Caco-2 (cell line): ENCODE measurements at regions not wholly inside any gene's neighbourhood (a gene's known extent, or its start where the extent isn't known, plus 50 kb on each side); places are given as distances from the start of the nearest gene placed in this dataset.

Source experiments
- BruUV-seq: library from RNA; stranded (reverse); fragments of 400-500 nt; replicated peaks from 2 replicates; lab custom pipeline; 2021; lab: Mats Ljungman, UMichigan
- CTCF ChIA-PET: fragments of 300-600 bp; sonication (Branson Sonifier 250); formaldehyde crosslinking; loops from one replicate; lab custom pipeline; 2022; ENCODE audit warnings: antibody characterized with exemption; lab: Charles Lee
- POLR2A ChIA-PET: fragments of 300-600 bp; sonication (Branson Sonifier 250); formaldehyde crosslinking; loops from one replicate; lab custom pipeline; 2022; ENCODE audit warnings: antibody characterized with exemption; lab: Charles Lee
- DNase-seq, 2 experiments: peaks; one replicate each; pipeline versions ENCODE4 v3.0.0 to v3.0.0-alpha.2; 2020 to 2022
- H3K27me3 ChIP-seq: replicated peaks from 2 replicates; pipeline ENCODE4 v1.6.0; 2011; ENCODE audit warnings: low read length; ENCODE audit not compliant: control insufficient read depth, insufficient read depth
- H3K36me3 ChIP-seq: 2 replicates; pipeline ENCODE4 v1.5.1; 2011; ENCODE audit warnings: low read length; ENCODE audit not compliant: control insufficient read depth, insufficient read depth
- H3K4me1 ChIP-seq: fragments of 250-450 bp; sonication (Bioruptor Pico); 2 replicates; pipeline ENCODE4 v1.5.1; 2020; ENCODE audit warnings: mild to moderate bottlenecking
- H3K4me3 ChIP-seq: 2 replicates; pipeline ENCODE4 v1.5.1; 2011; ENCODE audit warnings: low read depth, mild to moderate bottlenecking, control low read depth, low read length
- H3K9me3 ChIP-seq: fragments of 250-450 bp; sonication (Bioruptor Pico); 2 replicates; pipeline ENCODE4 v1.5.1; 2020; ENCODE audit warnings: mild to moderate bottlenecking, moderate library complexity
- H3K27ac Mint-ChIP-seq: one replicate; pipeline ENCODE4 v1.8.0; 2022; ENCODE audit warnings: mixed read lengths; ENCODE audit not compliant: unreplicated experiment
- H3K27me3 Mint-ChIP-seq: one replicate; pipeline ENCODE4 v1.8.0; 2022; ENCODE audit warnings: mixed read lengths; ENCODE audit not compliant: insufficient read depth, unreplicated experiment
- H3K36me3 Mint-ChIP-seq: one replicate; pipeline ENCODE4 v1.8.0; 2022; ENCODE audit warnings: mild to moderate bottlenecking, mixed read lengths; ENCODE audit not compliant: insufficient read depth, unreplicated experiment
- H3K4me1 Mint-ChIP-seq: one replicate; pipeline ENCODE4 v1.8.0; 2022; ENCODE audit warnings: low read depth, mixed read lengths; ENCODE audit not compliant: unreplicated experiment
- H3K4me3 Mint-ChIP-seq: one replicate; pipeline ENCODE4 v1.8.0; 2022; ENCODE audit warnings: mild to moderate bottlenecking, moderate library complexity, mixed read lengths; ENCODE audit not compliant: unreplicated experiment
- H3K9me3 Mint-ChIP-seq: one replicate; pipeline ENCODE4 v1.8.0; 2022; ENCODE audit warnings: mixed read lengths; ENCODE audit not compliant: unreplicated experiment
- CTCF ChIP-seq, 2 experiments: fragments of 200-600 bp in 1 of 2; IDR thresholded peaks; 1 replicate in 1 of 2; 2 replicates in 1 of 2; pipeline versions ENCODE4 v1.5.1 to v1.8.0; 2011 to 2022; ENCODE audit warnings: antibody characterized with exemption in 1 of 2, control low read depth in 1 of 2, inconsistent platforms in 1 of 2, low read depth in 1 of 2, low read length in 1 of 2, mild to moderate bottlenecking in 1 of 2, moderate library complexity in 1 of 2; ENCODE audit not compliant: insufficient read depth in 1 of 2, severe bottlenecking in 1 of 2, unreplicated experiment in 1 of 2
- intact Hi-C: fragments of 100-400 bp; cut with micrococcal nuclease; formaldehyde crosslinking; loops from one replicate; pipeline ENCODE4 v1.10.0; 2022; ENCODE audit not compliant: unreplicated experiment

DNA sequence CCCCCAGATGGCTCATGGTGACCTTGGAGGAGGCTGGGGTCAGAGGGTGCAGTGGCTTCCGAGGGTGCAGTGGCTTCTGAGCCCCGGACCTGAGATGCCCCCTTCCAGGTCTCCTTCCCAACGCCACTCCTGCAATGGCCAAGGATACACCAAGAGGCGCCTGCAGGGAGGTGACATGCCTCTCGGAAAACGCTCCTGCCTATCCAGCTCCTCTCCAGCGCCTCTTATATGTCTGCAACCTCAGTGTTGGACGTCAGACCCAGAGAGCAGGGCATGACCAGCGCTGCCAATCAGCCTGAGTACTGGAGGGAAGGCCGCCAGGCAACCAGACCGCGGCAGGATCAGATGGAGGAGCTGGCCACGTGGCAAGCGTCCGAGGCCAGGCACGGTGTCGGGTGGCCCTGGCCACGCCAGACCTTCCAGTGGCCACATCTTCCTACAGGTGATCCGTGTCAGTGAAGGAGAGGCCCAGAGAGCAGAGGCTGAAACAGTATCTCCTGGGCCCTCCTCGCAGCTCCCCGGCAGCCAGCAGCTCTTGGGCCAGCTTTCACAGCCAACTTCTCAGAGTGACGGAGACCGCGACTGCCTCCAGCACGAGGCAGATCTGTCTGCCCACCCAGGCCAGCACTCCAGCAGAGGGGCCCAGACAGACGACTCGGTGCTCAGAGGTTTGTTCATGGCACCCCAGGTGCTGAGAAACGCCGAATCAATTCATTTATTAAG, 199.5 kb upstream of the SALL3 start:
- intact Hi-C loops, result no loop called here
- CTCF ChIA-PET, result no interaction called here
- no peaks in the 10 kb centered on the region for H3K9me3 ChIP-seq

DNA sequence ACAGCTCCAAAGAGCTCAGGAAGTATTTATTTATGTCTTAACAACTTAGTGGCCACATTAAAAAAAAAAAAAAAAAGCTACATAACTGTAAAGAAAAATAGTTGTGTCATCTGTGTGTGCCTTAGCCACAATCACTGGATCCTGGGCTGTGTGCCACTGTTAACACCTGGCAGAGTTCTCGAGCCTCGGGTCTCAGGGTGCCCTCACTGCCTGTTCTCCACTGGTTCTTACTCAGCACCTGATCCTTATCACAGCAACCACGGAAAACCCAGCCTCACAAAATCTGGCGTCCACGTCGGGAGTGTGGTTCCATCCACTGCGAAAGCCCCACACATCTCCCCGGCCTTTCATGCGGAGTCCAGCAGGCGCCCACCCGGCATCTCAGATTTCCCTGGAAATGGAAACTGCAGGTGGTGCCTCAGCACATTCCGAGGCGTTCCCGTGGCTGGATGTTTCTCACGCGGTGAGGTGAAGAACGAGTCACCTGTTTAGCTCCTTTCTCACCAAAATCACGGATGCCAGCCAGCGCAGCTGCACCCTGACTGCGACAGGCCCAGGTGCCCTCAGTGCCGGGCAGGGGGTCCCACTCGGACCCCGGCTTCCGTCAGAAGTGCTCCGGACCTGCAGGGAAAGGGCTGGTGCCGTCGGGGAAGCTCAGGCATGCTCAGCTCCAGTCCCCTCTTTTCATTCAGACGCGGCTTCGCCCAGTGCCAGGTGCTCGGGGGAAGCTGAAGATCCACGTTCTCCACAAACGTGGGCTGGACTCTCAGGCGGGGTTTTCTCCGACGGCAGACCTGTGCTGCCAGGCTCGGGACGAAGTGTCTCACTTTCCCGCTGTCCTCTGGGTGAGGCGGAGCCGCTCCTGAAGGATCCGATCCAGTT, 198.7 kb upstream of the SALL3 start:
- Mint-ChIP-seq H3K36me3 (no peaks in the 10 kb centered on the region), H3K4me1 (no peaks in the 10 kb centered on the region), H3K9me3 (no peaks in the 10 kb centered on the region), H3K27ac (no peak overlapping the region), H3K27me3 (no peaks in the 10 kb centered on the region), H3K4me3 (no peak overlapping the region)
- no peak overlapping the region for H3K4me3 ChIP-seq
- H3K36me3 ChIP-seq, result no peaks in the 10 kb centered on the region
- no peaks in the 10 kb centered on the region for H3K27me3 ChIP-seq
- no peak for DNase-seq
- no peaks in the 10 kb centered on the region for H3K9me3 ChIP-seq
- H3K4me1 ChIP-seq, result no peaks in the 10 kb centered on the region
- TF ChIP-seq CTCF (IDR thresholded peaks at IDR 0.05; ENCODE audit: insufficient read depth in 1 of 2, low read depth in 1 of 2, low read length in 1 of 2, severe bottlenecking in 1 of 2, unreplicated experiment in 1 of 2), result no peak
- POLR2A ChIA-PET, result no interaction called here
- no TSS peak for BruUV-seq
- intact Hi-C loops, result no loop called here
- CTCF ChIA-PET, result no interaction called here

More for the DNA sequence above, 199.5 kb upstream of the SALL3 start:
- Histone ChIP-seq H3K36me3 (no peaks in the 10 kb centered on the region), H3K4me1 (no peaks in the 10 kb centered on the region), H3K27me3 (no peaks in the 10 kb centered on the region), H3K4me3 (no peak overlapping the region)
- no TSS peak for BruUV-seq
- Mint-ChIP-seq H3K4me3 (no peak overlapping the region), H3K9me3 (no peaks in the 10 kb centered on the region), H3K27ac (no peak overlapping the region), H3K36me3 (no peaks in the 10 kb centered on the region), H3K4me1 (no peaks in the 10 kb centered on the region), H3K27me3 (no peaks in the 10 kb centered on the region)
- DNase-seq, result no peak
- TF ChIP-seq CTCF (IDR thresholded peaks at IDR 0.05; ENCODE audit: insufficient read depth in 1 of 2, low read depth in 1 of 2, low read length in 1 of 2, severe bottlenecking in 1 of 2, unreplicated experiment in 1 of 2), result no peak
- POLR2A ChIA-PET, result no interaction called here

GRCh38 chr18:78781601-78781960, 198.0 kb upstream of the SALL3 start:
- BruUV-seq, result no TSS peak
- Histone ChIP-seq H3K4me1 (no peaks in the 10 kb centered on the region), H3K9me3 (no peaks in the 10 kb centered on the region), H3K27me3 (no peaks in the 10 kb centered on the region), H3K36me3 (no peaks in the 10 kb centered on the region), H3K4me3 (no peak overlapping the region)
- intact Hi-C loops, result no loop called here
- DNase-seq, result no peak
- Mint-ChIP-seq H3K4me3 (no peak overlapping the region), H3K27me3 (no peaks in the 10 kb centered on the region), H3K4me1 (no peaks in the 10 kb centered on the region), H3K9me3 (no peaks in the 10 kb centered on the region), H3K36me3 (no peaks in the 10 kb centered on the region), H3K27ac (no peak overlapping the region)
- ChIA-PET POLR2A (no interaction called here), CTCF (no interaction called here)
- no peak for TF ChIP-seq CTCF (IDR thresholded peaks at IDR 0.05; ENCODE audit: insufficient read depth in 1 of 2, low read depth in 1 of 2, low read length in 1 of 2, severe bottlenecking in 1 of 2, unreplicated experiment in 1 of 2)
